ENCODE measurements at regions not wholly inside any gene's neighbourhood (a gene's known extent, or its start where the extent isn't known, plus 50 kb on each side); places are given as distances from the start of the nearest gene placed in this dataset.
"Not testable (repeated sequence)": the region's sequence is repeated elsewhere in the genome, so short reads cannot be mapped to it uniquely, and the experiment has no call there.

DNA sequence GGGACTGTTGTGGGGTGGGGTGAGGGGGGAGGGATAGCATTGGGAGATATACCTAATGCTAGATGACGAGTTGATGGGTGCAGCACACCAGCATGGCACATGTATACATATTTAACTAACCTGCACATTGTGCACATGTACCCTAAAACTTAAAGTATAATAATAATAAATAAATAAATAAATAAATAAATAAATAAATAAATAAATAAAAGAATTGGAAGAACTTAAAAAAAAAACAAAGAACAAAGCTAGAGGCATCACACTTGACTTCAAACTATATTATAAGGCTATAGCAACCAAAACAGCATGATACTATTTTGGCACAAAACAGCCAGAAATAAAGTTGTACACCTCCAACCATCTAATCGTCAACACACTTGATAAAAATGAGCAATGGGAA is 106.5 kb upstream of the NDST3 start:
- TF ChIP-seq POLR2A (IDR thresholded peaks at IDR 0.05) = not testable (repeated sequence)
- TF ChIP-seq, protein P1, sequence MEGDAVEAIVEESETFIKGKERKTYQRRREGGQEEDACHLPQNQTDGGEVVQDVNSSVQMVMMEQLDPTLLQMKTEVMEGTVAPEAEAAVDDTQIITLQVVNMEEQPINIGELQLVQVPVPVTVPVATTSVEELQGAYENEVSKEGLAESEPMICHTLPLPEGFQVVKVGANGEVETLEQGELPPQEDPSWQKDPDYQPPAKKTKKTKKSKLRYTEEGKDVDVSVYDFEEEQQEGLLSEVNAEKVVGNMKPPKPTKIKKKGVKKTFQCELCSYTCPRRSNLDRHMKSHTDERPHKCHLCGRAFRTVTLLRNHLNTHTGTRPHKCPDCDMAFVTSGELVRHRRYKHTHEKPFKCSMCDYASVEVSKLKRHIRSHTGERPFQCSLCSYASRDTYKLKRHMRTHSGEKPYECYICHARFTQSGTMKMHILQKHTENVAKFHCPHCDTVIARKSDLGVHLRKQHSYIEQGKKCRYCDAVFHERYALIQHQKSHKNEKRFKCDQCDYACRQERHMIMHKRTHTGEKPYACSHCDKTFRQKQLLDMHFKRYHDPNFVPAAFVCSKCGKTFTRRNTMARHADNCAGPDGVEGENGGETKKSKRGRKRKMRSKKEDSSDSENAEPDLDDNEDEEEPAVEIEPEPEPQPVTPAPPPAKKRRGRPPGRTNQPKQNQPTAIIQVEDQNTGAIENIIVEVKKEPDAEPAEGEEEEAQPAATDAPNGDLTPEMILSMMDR (IDR thresholded peaks at IDR 0.05) = not testable (repeated sequence)

Data from gastroesophageal sphincter (tissue), 3 donors.